GM12864 (cell line): ENCODE measurements at regions not wholly inside any gene's neighbourhood (a gene's known extent, or its start where the extent isn't known, plus 50 kb on each side); places are given as distances from the start of the nearest gene placed in this dataset.

ENCODE experiments used
- DNase-seq: peaks from one replicate; pipeline ENCODE4 v3.0.0-alpha.2; 2011; ENCODE audit warnings: low read depth
- H3K4me3 ChIP-seq: 2 replicates; pipeline ENCODE4 v1.5.1; 2011; ENCODE audit warnings: mild to moderate bottlenecking, low read depth, low read length, control low read depth
- TF ChIP-seq, protein P1 (sequence below): IDR thresholded peaks from 2 replicates; pipeline ENCODE4 v1.5.1; 2011; ENCODE audit warnings: low read depth, mild to moderate bottlenecking, moderate library complexity, low read length, control low read depth, inconsistent platforms; ENCODE audit errors: missing control alignments

GRCh38 chr2:153052807-153053559, 334.6 kb downstream of the ARL6IP6 start:
- TF ChIP-seq, protein P1, sequence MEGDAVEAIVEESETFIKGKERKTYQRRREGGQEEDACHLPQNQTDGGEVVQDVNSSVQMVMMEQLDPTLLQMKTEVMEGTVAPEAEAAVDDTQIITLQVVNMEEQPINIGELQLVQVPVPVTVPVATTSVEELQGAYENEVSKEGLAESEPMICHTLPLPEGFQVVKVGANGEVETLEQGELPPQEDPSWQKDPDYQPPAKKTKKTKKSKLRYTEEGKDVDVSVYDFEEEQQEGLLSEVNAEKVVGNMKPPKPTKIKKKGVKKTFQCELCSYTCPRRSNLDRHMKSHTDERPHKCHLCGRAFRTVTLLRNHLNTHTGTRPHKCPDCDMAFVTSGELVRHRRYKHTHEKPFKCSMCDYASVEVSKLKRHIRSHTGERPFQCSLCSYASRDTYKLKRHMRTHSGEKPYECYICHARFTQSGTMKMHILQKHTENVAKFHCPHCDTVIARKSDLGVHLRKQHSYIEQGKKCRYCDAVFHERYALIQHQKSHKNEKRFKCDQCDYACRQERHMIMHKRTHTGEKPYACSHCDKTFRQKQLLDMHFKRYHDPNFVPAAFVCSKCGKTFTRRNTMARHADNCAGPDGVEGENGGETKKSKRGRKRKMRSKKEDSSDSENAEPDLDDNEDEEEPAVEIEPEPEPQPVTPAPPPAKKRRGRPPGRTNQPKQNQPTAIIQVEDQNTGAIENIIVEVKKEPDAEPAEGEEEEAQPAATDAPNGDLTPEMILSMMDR = no peak
- no peak for DNase-seq
- no peak overlapping the region for H3K4me3 ChIP-seq

- DNase-seq = no peak
- H3K4me3 ChIP-seq = no peak overlapping the region
- TF ChIP-seq, protein P1 = no peak
Measured at GRCh38 chr2:153047220-153047619, 328.8 kb downstream of the ARL6IP6 start.

- no peak for DNase-seq
Measured at GRCh38 chr2:153043385-153043784, 325.0 kb downstream of the ARL6IP6 start.

DNA sequence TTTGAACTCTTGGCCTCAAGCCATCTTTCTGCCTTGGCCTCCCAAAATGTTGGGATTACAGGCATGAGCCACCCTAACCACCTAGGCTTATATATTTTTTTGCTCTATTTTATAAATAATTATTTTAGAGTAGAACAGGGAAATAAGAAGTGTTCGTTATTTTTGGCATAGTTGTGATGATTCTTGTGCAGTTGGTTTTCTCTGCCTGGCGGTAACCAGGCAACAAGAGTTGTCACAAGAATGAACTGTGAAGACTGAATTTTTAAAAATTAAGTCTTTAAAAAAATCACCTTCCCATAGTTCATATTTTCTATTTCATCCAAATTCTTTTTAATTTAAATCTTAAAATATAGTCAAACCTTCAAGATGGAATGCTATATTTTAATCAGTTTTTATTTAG, 310.2 kb downstream of the ARL6IP6 start:
- DNase-seq = no peak
- TF ChIP-seq, protein P1 = no peak
- no peak overlapping the region for H3K4me3 ChIP-seq

More at GRCh38 chr2:153043385-153043784, 325.0 kb downstream of the ARL6IP6 start:
- no peak overlapping the region for H3K4me3 ChIP-seq
- TF ChIP-seq, protein P1 = no peak

DNA sequence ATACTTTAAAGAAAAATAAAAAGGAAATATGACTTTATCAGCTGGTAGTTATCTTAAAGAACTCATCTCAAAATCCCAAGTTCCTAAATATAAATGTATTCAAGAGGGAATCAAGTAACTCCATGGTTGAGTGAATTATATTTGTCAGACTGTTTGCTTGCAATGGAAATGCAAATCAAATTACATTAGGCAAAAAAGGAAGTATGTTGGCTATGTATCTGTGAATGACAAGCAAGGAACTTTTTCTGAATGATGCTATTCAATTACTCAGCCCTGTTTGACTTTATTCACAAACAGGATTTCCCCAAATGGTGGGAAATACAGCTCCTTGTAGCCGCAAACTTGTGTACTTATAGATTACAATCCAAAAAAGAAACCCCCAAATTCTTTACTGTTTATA, 309.1 kb downstream of the ARL6IP6 start:
- TF ChIP-seq, protein P1 = no peak
- H3K4me3 ChIP-seq = no peak overlapping the region
- DNase-seq = no peak

GRCh38 chr2:153020201-153020600, 301.8 kb downstream of the ARL6IP6 start:
- DNase-seq = no peak
- TF ChIP-seq, protein P1 = no peak
- no peak overlapping the region for H3K4me3 ChIP-seq

DNA sequence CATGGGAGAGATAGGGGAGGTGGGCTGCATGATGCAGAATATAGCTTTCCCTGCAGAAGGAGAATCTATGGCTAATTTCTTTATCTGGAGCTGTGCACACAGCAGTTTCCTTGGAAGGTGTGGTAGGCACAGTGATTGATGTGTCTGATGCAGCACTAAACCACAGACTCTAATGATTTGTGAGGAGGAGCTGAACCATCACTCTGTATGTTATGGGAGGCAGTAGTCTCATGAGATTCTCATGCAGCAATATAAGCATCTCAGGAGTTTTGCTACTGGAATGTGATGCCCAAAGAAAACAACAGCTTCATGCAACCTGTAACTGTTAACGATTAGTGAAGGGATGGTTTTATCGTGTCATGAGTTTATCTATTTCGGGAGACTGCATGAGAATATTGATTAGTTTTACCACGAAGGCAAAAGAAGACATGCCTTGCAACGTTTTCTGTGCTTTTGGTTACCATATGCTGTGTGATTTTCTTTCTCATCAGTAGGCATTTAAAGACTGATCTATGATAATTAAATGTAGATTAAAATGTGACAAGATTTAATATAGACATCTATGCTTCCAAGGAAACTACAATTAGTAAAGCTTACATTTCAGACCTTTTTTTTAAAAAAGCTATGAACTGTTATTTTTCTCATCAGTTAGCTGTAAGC, 286.8 kb downstream of the ARL6IP6 start:
- DNase-seq = no peak
- no peak overlapping the region for H3K4me3 ChIP-seq
- TF ChIP-seq, protein P1 = no peak
